ENCODE measurements at regions not wholly inside any gene's neighbourhood (a gene's known extent, or its start where the extent isn't known, plus 50 kb on each side); places are given as distances from the start of the nearest gene placed in this dataset.

DNA sequence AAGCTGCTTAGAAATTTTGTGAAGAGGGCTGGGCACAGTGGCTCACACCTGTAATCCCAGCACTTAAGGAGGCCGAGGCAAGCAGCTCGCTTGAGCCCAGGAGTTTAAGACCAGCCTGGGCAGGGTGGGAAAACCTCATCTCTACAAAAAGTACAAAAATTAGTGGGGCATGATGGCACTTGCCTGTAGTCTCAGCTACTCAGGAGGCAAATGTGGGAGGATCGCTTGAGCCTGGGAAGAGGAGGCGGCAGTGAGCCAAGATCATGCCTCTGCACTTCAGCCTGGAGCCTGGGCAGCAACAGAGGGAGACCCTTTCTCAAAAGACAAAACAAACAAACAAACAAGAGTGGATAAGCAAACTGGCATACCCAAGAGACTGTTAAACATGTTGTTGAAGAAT, 308.3 kb upstream of the ADGRB3 start:
- no peak for TF ChIP-seq POLR2A (IDR thresholded peaks at IDR 0.05)
- TF ChIP-seq, protein P1, sequence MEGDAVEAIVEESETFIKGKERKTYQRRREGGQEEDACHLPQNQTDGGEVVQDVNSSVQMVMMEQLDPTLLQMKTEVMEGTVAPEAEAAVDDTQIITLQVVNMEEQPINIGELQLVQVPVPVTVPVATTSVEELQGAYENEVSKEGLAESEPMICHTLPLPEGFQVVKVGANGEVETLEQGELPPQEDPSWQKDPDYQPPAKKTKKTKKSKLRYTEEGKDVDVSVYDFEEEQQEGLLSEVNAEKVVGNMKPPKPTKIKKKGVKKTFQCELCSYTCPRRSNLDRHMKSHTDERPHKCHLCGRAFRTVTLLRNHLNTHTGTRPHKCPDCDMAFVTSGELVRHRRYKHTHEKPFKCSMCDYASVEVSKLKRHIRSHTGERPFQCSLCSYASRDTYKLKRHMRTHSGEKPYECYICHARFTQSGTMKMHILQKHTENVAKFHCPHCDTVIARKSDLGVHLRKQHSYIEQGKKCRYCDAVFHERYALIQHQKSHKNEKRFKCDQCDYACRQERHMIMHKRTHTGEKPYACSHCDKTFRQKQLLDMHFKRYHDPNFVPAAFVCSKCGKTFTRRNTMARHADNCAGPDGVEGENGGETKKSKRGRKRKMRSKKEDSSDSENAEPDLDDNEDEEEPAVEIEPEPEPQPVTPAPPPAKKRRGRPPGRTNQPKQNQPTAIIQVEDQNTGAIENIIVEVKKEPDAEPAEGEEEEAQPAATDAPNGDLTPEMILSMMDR (IDR thresholded peaks at IDR 0.05), result no peak
